Skeletal muscle tissue (tissue), 3 donors: ENCODE measurements at regions not wholly inside any gene's neighbourhood (a gene's known extent, or its start where the extent isn't known, plus 50 kb on each side); places are given as distances from the start of the nearest gene placed in this dataset.
"Not testable (repeated sequence)": the region's sequence is repeated elsewhere in the genome, so short reads cannot be mapped to it uniquely, and the experiment has no call there.

Source experiments
- H3K27ac ChIP-seq: one replicate; pipeline ENCODE4 v1.7.0; 2013; ENCODE audit warnings: mild to moderate bottlenecking, low read depth, low read length, inconsistent platforms
- H3K27me3 ChIP-seq, 3 donors: one replicate each; pipeline ENCODE4 v1.7.0; 2013; ENCODE audit warnings: low read length in 3 of 3; ENCODE audit not compliant: control insufficient read depth in 3 of 3, insufficient read depth in 3 of 3
- H3K36me3 ChIP-seq, 3 donors: one replicate each; pipeline ENCODE4 v1.7.0; 2013; ENCODE audit warnings: low read length in 3 of 3; ENCODE audit not compliant: control insufficient read depth in 3 of 3, insufficient read depth in 3 of 3
- H3K4me1 ChIP-seq, 3 donors: one replicate each; pipeline ENCODE4 v1.7.0; 2013; ENCODE audit warnings: low read length in 3 of 3, mild to moderate bottlenecking in 3 of 3; ENCODE audit not compliant: control insufficient read depth in 3 of 3, insufficient read depth in 3 of 3
- H3K4me3 ChIP-seq, 3 donors: one replicate each; pipeline ENCODE4 v1.7.0; 2013; ENCODE audit warnings: low read length in 3 of 3
- H3K9ac ChIP-seq, 3 donors: one replicate each; pipeline ENCODE4 v1.7.0; 2013; ENCODE audit warnings: low read length in 3 of 3, mild to moderate bottlenecking in 3 of 3, moderate library complexity in 2 of 3, low read depth in 1 of 3
- H3K9me3 ChIP-seq, 3 donors: one replicate each; pipeline ENCODE4 v1.7.0; 2013; ENCODE audit warnings: low read length in 3 of 3; ENCODE audit not compliant: control insufficient read depth in 3 of 3
- donor health status: Osteomylitis.

DNA sequence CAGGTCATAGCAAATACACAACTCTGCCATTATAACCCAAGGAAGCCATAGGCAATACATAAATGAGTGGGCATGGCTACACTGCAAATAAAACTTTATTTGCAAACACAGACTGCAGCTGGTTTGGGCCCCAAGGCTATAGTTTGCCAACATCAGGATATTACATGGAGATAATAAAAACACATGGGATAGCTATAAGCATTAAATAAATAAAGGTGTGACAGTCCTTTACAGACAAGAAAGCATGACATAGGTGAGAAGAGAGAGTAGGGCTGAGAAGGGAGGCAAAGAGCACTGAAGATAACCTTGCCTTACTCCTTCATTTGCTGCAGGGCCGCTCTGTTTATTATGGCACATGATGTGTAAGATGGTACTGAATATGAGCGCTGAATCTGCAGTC lies 135.1 kb upstream of the GHITM start:
- H3K27ac ChIP-seq: no peak overlapping the region
- no peak overlapping the region for H3K9ac ChIP-seq
- H3K27me3 ChIP-seq: no peaks in the 10 kb centered on the region
- no peaks in the 10 kb centered on the region for H3K9me3 ChIP-seq
- no peaks in the 10 kb centered on the region for H3K36me3 ChIP-seq
- H3K4me3 ChIP-seq: no peak overlapping the region
- H3K4me1 ChIP-seq: no peaks in the 10 kb centered on the region

DNA sequence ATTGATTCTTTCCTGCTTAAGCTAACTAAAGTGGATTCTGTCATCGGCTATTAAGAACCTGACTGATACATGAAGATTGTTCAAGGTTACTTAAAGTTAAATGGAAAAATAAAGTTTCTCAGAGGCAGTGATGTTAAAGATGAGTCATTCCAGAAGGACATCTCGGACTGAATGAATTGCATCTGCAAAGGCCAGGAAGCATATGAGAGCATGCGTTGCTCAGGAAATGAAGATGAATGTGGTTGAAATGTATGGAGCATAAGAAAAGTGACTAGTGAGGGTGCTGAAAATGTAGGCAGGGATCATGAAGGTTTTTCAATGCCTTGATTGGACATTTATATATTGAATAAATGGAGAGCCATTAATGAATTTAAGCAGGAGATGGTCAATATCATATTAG lies 133.9 kb upstream of the GHITM start:
- Histone ChIP-seq H3K9ac (no peak overlapping the region), H3K27ac (no peak overlapping the region), H3K9me3 (no peaks in the 10 kb centered on the region), H3K4me3 (no peak overlapping the region), H3K27me3 (peaks cover 0 to 3% (median 0%) of the 10 kb centered on the region in 3 donors), H3K36me3 (no peaks in the 10 kb centered on the region), H3K4me1 (no peaks in the 10 kb centered on the region)

DNA sequence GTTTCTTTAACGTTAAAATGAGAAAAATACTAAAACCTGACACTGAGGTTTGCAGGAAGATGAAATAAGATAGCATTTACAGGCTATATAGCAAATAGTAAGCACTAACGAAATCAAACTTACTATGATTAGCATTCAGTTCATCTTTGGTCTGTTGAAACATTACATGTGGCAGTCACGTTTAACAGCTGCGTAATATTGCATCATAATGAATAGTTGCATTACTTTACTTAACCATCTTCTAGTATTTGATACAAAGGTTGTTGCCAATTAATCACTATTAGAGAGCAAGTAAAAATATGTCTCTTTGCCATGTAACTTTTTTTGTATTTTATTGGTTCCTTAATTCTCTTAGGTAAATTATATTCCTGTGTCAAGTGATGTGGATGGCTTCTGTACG lies 131.8 kb upstream of the GHITM start:
- Histone ChIP-seq H3K4me3 (no peak overlapping the region), H3K27me3 (peaks cover 0 to 9% (median 0%) of the 10 kb centered on the region in 3 donors), H3K9me3 (no peaks in the 10 kb centered on the region), H3K4me1 (no peaks in the 10 kb centered on the region), H3K9ac (no peak overlapping the region), H3K27ac (no peak overlapping the region), H3K36me3 (no peaks in the 10 kb centered on the region)

DNA sequence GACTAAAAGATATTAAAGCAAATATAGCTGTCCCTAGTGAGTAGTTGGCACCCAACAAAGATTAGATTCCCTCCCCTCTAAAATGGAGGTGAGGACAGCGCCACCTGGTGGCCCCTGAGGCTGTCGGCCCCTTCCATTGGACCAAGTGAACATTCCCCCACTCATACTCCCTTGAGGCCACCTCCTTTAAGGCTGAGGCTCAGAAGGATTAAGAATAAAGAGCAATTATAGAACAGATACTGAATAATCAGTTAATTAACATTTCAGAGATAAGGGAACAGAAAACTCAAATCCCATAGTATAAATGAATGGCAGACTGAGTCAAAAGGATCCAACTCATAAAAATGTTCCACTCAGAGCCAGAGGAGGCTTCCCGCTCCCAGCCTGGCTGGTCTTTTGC lies 130.4 kb upstream of the GHITM start:
- Histone ChIP-seq H3K4me1 (no peaks in the 10 kb centered on the region), H3K9me3 (no peaks in the 10 kb centered on the region), H3K36me3 (no peaks in the 10 kb centered on the region), H3K4me3 (no peak overlapping the region), H3K9ac (no peak overlapping the region), H3K27me3 (peaks cover 0 to 9% (median 0%) of the 10 kb centered on the region in 3 donors), H3K27ac (no peak overlapping the region)

DNA sequence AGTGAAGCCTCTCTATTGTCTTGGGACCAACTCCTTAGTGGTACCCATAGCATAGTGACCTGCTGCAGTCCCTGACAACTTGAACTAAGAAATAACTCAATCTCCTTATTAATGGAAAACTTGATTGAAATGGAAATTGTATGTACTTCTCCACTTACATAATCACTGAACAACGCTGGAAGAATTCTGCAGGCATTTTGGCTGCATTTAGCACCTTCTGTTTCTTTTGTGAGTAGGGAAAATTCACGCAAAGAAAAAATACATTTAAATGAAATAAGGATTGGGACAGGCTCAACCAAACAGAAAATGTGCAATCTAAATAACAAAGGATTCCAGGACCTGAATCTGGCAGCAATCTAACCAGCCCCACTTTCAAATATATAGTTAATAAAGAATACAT lies 126.9 kb upstream of the GHITM start:
- H3K4me1 ChIP-seq: no peaks in the 10 kb centered on the region
- H3K9ac ChIP-seq: no peak overlapping the region
- no peak overlapping the region for H3K27ac ChIP-seq
- no peaks in the 10 kb centered on the region for H3K36me3 ChIP-seq
- H3K4me3 ChIP-seq: no peak overlapping the region
- H3K9me3 ChIP-seq: no peaks in the 10 kb centered on the region
- peaks cover 0 to 9% (median 0%) of the 10 kb centered on the region in 3 donors for H3K27me3 ChIP-seq

DNA sequence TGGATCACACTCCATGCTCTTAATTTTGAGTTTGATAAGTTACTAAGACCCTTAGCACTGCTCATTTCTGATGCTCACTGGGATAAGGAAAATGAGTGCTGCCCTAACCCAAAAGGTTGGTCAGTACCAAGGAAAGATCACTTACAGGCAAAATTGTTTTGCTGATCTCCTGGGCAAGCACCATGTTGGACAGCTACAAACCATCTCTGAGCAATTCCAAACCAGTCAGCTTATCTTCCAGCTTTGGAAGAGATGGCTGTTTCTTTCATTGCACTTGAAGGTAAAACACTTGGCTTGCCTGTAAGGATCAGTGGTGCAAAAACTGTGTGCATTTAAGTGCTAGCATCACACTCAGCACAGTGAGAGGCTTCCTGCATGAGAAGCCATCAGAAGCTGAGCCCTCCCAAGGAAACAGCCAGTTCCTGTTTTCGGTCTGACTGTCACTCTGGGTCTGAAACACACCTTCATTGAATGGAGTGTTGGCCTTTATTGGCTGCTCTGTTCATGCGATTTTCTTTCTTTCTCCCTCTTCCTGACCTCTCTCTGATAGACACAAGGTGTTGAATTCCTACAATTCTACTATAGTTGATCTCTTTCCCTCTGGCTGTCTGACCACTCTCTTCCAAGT lies 126.4 kb upstream of the GHITM start:
- Histone ChIP-seq H3K9me3 (no peaks in the 10 kb centered on the region), H3K9ac (no peak overlapping the region), H3K4me3 (no peak overlapping the region), H3K36me3 (no peaks in the 10 kb centered on the region), H3K4me1 (no peaks in the 10 kb centered on the region), H3K27ac (no peak overlapping the region), H3K27me3 (peaks cover 0 to 9% (median 0%) of the 10 kb centered on the region in 3 donors)

DNA sequence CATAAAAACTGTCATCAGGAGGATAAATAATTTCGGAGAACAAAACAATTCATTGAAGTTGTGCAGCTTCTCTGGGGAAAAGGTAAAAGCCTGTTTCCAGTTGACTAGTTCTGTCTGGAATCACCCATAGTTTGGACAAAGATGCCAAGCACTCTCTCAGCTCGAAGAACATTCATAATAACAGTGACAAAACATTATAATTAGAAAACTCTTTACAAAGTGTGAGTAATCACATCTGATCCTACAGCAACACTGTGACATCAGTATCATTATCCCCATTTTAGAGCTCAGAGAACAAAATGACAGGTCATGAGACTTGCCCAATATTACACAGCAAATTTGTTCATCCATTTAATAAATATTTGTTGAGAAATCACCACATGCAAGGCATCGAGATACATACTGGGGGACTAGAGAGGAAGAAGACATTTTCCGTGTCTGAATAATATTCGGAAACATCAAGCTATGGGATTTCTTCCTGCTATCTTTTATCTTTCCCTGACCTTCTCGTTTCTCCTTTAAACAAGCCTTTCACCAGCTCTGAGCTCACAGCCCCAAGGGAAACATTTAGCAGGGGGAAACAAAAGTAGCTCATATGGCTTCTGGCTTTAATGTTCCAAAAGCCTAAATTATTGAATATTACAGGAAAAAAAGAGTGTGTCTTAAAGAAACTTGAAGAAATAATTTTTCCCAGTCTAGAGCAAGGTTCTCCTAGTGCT lies 123.3 kb upstream of the GHITM start:
- Histone ChIP-seq H3K36me3 (no peaks in the 10 kb centered on the region), H3K4me1 (no peaks in the 10 kb centered on the region)

DNA sequence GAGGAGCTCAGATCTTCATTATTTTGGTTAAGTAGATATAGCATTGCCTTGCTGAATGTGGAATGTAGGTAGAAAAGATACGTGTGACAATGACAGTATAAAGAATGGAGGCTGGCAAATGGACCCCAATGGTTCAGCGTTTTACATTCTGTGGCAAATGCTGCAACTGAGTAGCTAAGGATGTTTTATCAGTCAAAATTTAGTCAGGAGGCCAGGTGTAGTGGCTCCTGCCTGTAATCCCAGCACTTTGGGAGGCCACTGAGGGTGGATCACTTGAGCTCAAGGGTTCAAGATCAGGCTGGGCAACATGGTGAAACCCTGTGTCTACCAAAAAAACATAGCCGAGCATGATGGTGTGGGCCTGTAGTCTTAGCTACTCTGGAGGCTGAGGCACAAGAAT lies 120.5 kb upstream of the GHITM start:
- H3K27me3 ChIP-seq: no peaks in the 10 kb centered on the region
- H3K27ac ChIP-seq: no peak overlapping the region
- H3K4me3 ChIP-seq: no peak overlapping the region
- H3K36me3 ChIP-seq: no peaks in the 10 kb centered on the region
- H3K4me1 ChIP-seq: no peaks in the 10 kb centered on the region
- H3K9me3 ChIP-seq: no peaks in the 10 kb centered on the region
- H3K9ac ChIP-seq: no peak overlapping the region

More for the DNA sequence above, 123.3 kb upstream of the GHITM start:
- Histone ChIP-seq H3K4me3 (no peak overlapping the region), H3K27me3 (peaks cover 0 to 3% (median 0%) of the 10 kb centered on the region in 3 donors), H3K9me3 (no peaks in the 10 kb centered on the region), H3K27ac (no peak overlapping the region), H3K9ac (no peak overlapping the region)

DNA sequence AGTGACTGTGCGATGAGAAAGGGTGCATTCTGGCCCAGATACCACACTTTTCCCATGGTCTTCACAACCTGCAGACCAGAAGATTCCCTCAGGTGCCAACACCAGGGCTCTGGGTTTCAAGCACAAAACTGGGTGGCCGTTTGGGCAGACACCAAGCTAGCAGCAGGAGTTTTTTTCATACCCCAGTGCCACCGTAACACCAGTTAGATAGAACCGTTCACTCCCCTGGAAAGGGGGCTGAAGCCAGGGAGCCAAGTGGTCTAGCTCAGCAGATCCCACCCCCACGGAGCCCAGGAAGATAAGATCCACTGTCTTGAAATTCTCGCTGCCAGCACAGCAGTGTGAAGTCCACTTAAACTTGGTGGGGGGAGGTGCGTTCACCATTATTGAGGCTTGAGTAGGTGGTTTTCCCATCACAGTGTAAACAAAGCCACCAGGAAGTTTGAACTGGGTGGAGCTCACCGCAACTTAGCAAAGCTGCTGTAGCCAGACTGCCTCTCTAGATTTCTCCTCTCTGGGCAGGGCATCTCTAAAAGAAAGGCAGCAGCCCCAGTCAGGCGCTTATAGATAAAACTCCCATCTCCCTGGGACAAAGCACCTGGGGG lies 119.4 kb upstream of the GHITM start:
- H3K4me3 ChIP-seq, H3K9ac ChIP-seq, H3K4me1 ChIP-seq, H3K9me3 ChIP-seq, H3K27ac ChIP-seq, H3K27me3 ChIP-seq, H3K36me3 ChIP-seq: not testable (repeated sequence)

DNA sequence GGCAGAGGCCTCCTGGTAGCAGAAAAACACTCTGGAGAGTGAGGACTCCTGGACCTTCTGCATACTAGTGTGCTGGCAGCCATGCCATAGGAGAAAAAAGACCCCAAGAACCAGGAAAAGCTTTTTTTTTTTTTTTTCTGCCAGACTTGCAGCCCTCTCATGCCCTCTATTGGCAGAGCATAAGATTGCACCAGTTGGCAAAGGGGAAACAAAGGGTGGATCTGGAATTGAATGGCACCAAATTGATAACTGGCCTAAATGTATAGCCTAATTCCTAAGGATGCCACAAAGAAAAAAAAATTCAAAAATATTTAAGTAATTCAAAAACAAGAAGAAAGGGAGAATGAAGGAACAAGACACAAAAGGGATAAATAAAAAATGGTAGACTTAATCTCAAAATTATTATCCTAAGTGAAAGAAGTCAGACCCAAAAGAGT lies 112.5 kb upstream of the GHITM start:
- Histone ChIP-seq H3K27ac (no peak overlapping the region), H3K36me3 (no peaks in the 10 kb centered on the region)

More for the DNA sequence above, 112.5 kb upstream of the GHITM start:
- Histone ChIP-seq H3K4me1 (no peaks in the 10 kb centered on the region), H3K9ac (no peak overlapping the region), H3K4me3 (no peak overlapping the region), H3K9me3 (no peaks in the 10 kb centered on the region), H3K27me3 (no peaks in the 10 kb centered on the region)
